ENCODE measurements at regions not wholly inside any gene's neighbourhood (a gene's known extent, or its start where the extent isn't known, plus 50 kb on each side); places are given as distances from the start of the nearest gene placed in this dataset.

DNA sequence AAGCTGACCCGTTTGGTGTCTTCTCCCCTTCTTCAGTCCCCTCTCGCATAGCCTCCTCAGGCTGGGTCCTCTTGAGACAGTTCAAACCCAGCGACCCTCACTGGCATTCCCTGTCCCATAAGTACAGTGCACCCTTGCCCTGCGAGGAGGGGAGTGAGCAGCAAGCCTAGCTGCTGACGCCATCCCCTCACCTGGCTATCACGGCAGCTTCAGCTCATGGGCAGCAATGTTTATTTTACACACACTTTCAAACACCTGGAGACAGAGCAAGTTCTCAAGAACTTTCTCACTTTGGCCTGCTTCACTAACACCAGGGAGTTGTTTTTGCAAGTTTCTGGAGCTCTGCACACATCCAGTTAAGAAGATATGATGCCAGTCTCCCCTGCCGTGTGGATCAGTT, 189.6 kb upstream of the E2F8 start:
- Histone ChIP-seq H3K23ac (ENCODE audit: low read depth, low read length) (no peak overlapping the region), H3K4ac (ENCODE audit: low read depth, low read length) (no peak overlapping the region), H3K14ac (replicated peaks; ENCODE audit: low read depth, low read length) (no peak overlapping the region), H3K4me3 (ENCODE audit: insufficient read depth, low read depth, low read length) (no peak overlapping the region), H3K9ac (ENCODE audit: low read depth, low read length) (no peak overlapping the region), H3K18ac (ENCODE audit: low read depth, low read length) (no peak overlapping the region), H2AK9ac (replicated peaks; ENCODE audit: low read depth, low read length, poor library complexity) (no peak overlapping the region), H3K36me3 (ENCODE audit: control insufficient read depth, insufficient read depth, low read length) (no peaks in the 10 kb centered on the region), H3K4me1 (ENCODE audit: control insufficient read depth, insufficient read depth, low read length) (peaks cover 10% of the 10 kb centered on the region), H4K20me1 (ENCODE audit: insufficient read depth, low read length) (no peaks in the 10 kb centered on the region), H2AFZ (replicated peaks; ENCODE audit: low read length, poor library complexity) (no peak overlapping the region), H3K27ac (ENCODE audit: insufficient read depth, low read length) (no peak overlapping the region), H3K27me3 (ENCODE audit: control insufficient read depth, insufficient read depth, low read length) (no peaks in the 10 kb centered on the region; the same call in none of the 2 replicates), H2BK5ac (ENCODE audit: low read depth, low read length, poor library complexity, severe bottlenecking) (no peak overlapping the region), H3K9me3 (ENCODE audit: control insufficient read depth, insufficient read depth, low read length) (no peaks in the 10 kb centered on the region), H3K56ac (ENCODE audit: extremely low read depth, insufficient read depth, low read length) (no peak overlapping the region), H3K4me2 (ENCODE audit: low read depth, low read length) (no peak overlapping the region), H3K79me1 (ENCODE audit: low read depth in 1 of 2, low read length in 2 of 2) (no peaks in the 10 kb centered on the region), H2BK120ac (ENCODE audit: low read depth, low read length) (no peak overlapping the region), H4K91ac (ENCODE audit: insufficient read depth, low read depth, low read length) (no peak overlapping the region; the same call in 1 of the 2 replicates), H3K9me1 (ENCODE audit: insufficient read depth, low read length) (no peaks in the 10 kb centered on the region; the same call in 1 of the 2 replicates), H4K8ac (ENCODE audit: low read depth in 2 of 2, low read length in 2 of 2) (no peak overlapping the region), H2BK15ac (ENCODE audit: low read depth, low read length) (no peak overlapping the region), H2BK20ac (ENCODE audit: low read depth, low read length) (no peak overlapping the region; the same call in 1 of the 2 replicates), H2AK5ac (ENCODE audit: low read depth, low read length) (no peak overlapping the region), H4K5ac (ENCODE audit: low read depth, low read length) (no peak overlapping the region)
- ChIA-PET CTCF (no interaction called here), POLR2A (ENCODE audit: unreplicated experiment) (no interaction called here)
- 94% methylated on average over 3 of the region's 7 CpGs; no CpG with 5 or more reads in 1 of the 2 experiments for WGBS, 2 experiments (ENCODE audit: extremely low coverage in 2 of 2, insufficient read length in 1 of 2)
- dilution Hi-C loops (cut with HindIII; ENCODE audit: low sequenced_read_pairs, unreplicated experiment): no loop called here
- in situ Hi-C loops (cut with MboI; ENCODE audit: low sequenced_read_pairs): no loop called here
- intact Hi-C loops (cut with micrococcal nuclease): loop anchor here (5.0 kb wide), 1 partner anchor 122 kb away; no protein-coding TSS in a partner anchor
- BruUV-seq (replicated peaks): no TSS peak
- ATAC-seq (ENCODE audit: low read depth) (no peak), DNase-seq (no peak)
- TF ChIP-seq MAFK (IDR thresholded peaks at IDR 0.05; ENCODE audit: low read depth, low read length) (no peak), MXI1 (IDR thresholded peaks at IDR 0.05; ENCODE audit: borderline replicate concordance, low read depth, low read length) (no peak), BHLHE40 (IDR thresholded peaks at IDR 0.05; ENCODE audit: low read depth, low read length) (no peak), RCOR1 (IDR thresholded peaks at IDR 0.05; ENCODE audit: insufficient replicate concordance, low read length) (no peak), CHD1 (IDR thresholded peaks at IDR 0.05; ENCODE audit: low read depth, low read length) (no peak), NFE2L2 (IDR thresholded peaks at IDR 0.05; ENCODE audit: low read depth, low read length) (no peak), CEBPB (IDR thresholded peaks at IDR 0.05; ENCODE audit: low read depth, low read length) (no peak), RFX5 (IDR thresholded peaks at IDR 0.05; ENCODE audit: low read depth, low read length) (no peak), FOS (IDR thresholded peaks at IDR 0.05; ENCODE audit: low read depth, low read length) (no peak), RAD21 (IDR thresholded peaks at IDR 0.05; ENCODE audit: low read length) (no peak), SMC3 (IDR thresholded peaks at IDR 0.05; ENCODE audit: low read depth, low read length) (no peak), POLR2A (IDR thresholded peaks at IDR 0.05; ENCODE audit: low read depth, low read length) (no peak), MAZ (IDR thresholded peaks at IDR 0.05; ENCODE audit: borderline replicate concordance, low read depth, low read length) (no peak)
- TF ChIP-seq, protein P1, sequence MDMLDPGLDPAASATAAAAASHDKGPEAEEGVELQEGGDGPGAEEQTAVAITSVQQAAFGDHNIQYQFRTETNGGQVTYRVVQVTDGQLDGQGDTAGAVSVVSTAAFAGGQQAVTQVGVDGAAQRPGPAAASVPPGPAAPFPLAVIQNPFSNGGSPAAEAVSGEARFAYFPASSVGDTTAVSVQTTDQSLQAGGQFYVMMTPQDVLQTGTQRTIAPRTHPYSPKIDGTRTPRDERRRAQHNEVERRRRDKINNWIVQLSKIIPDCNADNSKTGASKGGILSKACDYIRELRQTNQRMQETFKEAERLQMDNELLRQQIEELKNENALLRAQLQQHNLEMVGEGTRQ (IDR thresholded peaks at IDR 0.05; ENCODE audit: low read depth, low read length): no peak
- TF ChIP-seq, protein P2, sequence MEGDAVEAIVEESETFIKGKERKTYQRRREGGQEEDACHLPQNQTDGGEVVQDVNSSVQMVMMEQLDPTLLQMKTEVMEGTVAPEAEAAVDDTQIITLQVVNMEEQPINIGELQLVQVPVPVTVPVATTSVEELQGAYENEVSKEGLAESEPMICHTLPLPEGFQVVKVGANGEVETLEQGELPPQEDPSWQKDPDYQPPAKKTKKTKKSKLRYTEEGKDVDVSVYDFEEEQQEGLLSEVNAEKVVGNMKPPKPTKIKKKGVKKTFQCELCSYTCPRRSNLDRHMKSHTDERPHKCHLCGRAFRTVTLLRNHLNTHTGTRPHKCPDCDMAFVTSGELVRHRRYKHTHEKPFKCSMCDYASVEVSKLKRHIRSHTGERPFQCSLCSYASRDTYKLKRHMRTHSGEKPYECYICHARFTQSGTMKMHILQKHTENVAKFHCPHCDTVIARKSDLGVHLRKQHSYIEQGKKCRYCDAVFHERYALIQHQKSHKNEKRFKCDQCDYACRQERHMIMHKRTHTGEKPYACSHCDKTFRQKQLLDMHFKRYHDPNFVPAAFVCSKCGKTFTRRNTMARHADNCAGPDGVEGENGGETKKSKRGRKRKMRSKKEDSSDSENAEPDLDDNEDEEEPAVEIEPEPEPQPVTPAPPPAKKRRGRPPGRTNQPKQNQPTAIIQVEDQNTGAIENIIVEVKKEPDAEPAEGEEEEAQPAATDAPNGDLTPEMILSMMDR (conservative IDR thresholded peaks at IDR 0.05; ENCODE audit: low read depth, low read length): no peak
- TF ChIP-seq, protein P3, sequence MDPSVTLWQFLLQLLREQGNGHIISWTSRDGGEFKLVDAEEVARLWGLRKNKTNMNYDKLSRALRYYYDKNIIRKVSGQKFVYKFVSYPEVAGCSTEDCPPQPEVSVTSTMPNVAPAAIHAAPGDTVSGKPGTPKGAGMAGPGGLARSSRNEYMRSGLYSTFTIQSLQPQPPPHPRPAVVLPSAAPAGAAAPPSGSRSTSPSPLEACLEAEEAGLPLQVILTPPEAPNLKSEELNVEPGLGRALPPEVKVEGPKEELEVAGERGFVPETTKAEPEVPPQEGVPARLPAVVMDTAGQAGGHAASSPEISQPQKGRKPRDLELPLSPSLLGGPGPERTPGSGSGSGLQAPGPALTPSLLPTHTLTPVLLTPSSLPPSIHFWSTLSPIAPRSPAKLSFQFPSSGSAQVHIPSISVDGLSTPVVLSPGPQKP (IDR thresholded peaks at IDR 0.05; ENCODE audit: borderline replicate concordance, low read depth, low read length): no peak
